Activated B cell treated with CpG ODN at 0.5 μM for 24 hours (primary cell): ENCODE measurements at regions not wholly inside any gene's neighbourhood (a gene's known extent, or its start where the extent isn't known, plus 50 kb on each side); places are given as distances from the start of the nearest gene placed in this dataset.
"Not testable (repeated sequence)": the region's sequence is repeated elsewhere in the genome, so short reads cannot be mapped to it uniquely, and the experiment has no call there.

Experiments
- ATAC-seq: fragments of 200-7000 bp; cut with Tn5 transposase; one replicate; pipeline ENCODE4 v1.10.0; 2021; ENCODE audit warnings: low read depth, mild to moderate bottlenecking, moderate library complexity
- CTCF ChIA-PET: fragments of 350-600 bp; sonication (Branson Sonifier 250); formaldehyde crosslinking; loops from one replicate; lab custom pipeline; 2021; ENCODE audit warnings: antibody characterized with exemption; lab: Charles Lee
- POLR2A ChIA-PET: fragments of 350-600 bp; sonication (Branson Sonifier 250); formaldehyde crosslinking; loops from one replicate; lab custom pipeline; 2021; ENCODE audit warnings: antibody characterized with exemption; lab: Charles Lee
- DNase-seq: peaks from one replicate; pipeline ENCODE4 v3.0.0; 2022
- H3K27ac Mint-ChIP-seq: one replicate; pipeline ENCODE4 v1.8.0; 2020; ENCODE audit warnings: mixed read lengths
- H3K27me3 Mint-ChIP-seq: one replicate; pipeline ENCODE4 v1.8.0; 2021; ENCODE audit warnings: mixed read lengths
- H3K36me3 Mint-ChIP-seq: one replicate; pipeline ENCODE4 v1.8.0; 2021; ENCODE audit warnings: low read depth, mixed read lengths
- H3K4me1 Mint-ChIP-seq: one replicate; pipeline ENCODE4 v1.8.0; 2021; ENCODE audit warnings: mixed read lengths
- H3K4me3 Mint-ChIP-seq: one replicate; pipeline ENCODE4 v1.8.0; 2020; ENCODE audit warnings: mild to moderate bottlenecking, mixed read lengths
- H3K9me3 Mint-ChIP-seq: one replicate; pipeline ENCODE4 v1.8.0; 2020; ENCODE audit warnings: mixed read lengths
- intact Hi-C: fragments of 100-400 bp; cut with micrococcal nuclease; formaldehyde crosslinking; loops from one replicate; pipeline ENCODE4 v1.15.1; 2024
- TF ChIP-seq, protein P1 (sequence below): fragments of 200-600 bp; IDR thresholded peaks from one replicate; pipeline ENCODE4 v1.8.0; 2022; ENCODE audit warnings: antibody characterized with exemption, mild to moderate bottlenecking

DNA sequence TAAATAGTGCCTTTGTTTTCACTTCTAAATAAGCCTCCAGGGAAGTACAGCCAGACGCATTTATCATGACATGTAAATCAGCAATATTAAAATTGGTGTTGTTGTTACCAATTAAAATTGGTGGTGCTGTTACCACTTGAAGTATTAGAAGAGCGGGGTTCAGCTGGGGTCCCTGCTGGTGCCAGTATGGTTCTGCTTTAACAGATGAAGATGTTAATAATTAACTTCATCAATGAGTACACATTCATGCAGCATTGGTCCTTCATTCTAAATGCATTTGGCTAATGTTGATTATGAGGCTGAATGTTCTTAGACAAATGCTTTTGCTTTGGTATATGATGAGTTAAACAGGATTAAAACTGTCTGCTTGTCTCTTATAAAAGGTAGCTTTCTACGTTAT is 67.6 kb upstream of the TMC1 start:
- ATAC-seq: no peak
- Mint-ChIP-seq H3K4me1 (no peaks in the 10 kb centered on the region), H3K27ac (no peak overlapping the region), H3K4me3 (no peak overlapping the region), H3K9me3 (no peaks in the 10 kb centered on the region), H3K27me3 (no peaks in the 10 kb centered on the region), H3K36me3 (no peaks in the 10 kb centered on the region)
- POLR2A ChIA-PET: no interaction called here
- TF ChIP-seq, protein P1, sequence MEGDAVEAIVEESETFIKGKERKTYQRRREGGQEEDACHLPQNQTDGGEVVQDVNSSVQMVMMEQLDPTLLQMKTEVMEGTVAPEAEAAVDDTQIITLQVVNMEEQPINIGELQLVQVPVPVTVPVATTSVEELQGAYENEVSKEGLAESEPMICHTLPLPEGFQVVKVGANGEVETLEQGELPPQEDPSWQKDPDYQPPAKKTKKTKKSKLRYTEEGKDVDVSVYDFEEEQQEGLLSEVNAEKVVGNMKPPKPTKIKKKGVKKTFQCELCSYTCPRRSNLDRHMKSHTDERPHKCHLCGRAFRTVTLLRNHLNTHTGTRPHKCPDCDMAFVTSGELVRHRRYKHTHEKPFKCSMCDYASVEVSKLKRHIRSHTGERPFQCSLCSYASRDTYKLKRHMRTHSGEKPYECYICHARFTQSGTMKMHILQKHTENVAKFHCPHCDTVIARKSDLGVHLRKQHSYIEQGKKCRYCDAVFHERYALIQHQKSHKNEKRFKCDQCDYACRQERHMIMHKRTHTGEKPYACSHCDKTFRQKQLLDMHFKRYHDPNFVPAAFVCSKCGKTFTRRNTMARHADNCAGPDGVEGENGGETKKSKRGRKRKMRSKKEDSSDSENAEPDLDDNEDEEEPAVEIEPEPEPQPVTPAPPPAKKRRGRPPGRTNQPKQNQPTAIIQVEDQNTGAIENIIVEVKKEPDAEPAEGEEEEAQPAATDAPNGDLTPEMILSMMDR: no peak
- intact Hi-C loops: no loop called here
- no peak for DNase-seq
- CTCF ChIA-PET: no interaction called here

DNA sequence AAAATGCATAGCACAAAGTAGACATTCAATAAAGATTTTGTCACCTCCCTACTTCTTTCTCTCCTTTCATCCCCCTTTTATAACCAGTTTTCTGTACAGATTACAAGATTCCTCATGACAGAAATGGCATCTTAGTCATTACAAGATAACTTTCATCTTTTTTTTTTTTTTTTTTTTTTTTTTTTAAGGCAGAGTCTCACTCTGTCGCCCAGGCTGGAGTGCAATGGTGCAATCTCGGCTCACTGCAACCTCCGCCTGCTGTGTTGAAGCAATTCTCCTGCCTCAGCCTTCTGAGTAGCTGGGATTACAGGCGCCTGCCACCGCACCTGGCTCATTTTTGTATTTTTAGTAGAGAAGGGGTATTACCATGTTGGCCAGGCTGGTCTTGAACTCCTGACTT is 75.2 kb upstream of the TMC1 start:
- H3K9me3 Mint-ChIP-seq, ATAC-seq, DNase-seq, H3K4me3 Mint-ChIP-seq, H3K27ac Mint-ChIP-seq, H3K27me3 Mint-ChIP-seq, H3K36me3 Mint-ChIP-seq: not testable (repeated sequence)
- ChIA-PET POLR2A (interaction anchor here (2.9 kb wide), 1 partner anchor 81 kb away, joined by 8 read pairs; the partner anchor contains the start of gene ZFAND5), CTCF (interaction anchor here (1.2 kb wide), 1 partner anchor 168 kb away, joined by 3 read pairs; no protein-coding TSS in a partner anchor)
- H3K4me1 Mint-ChIP-seq: peaks cover 35% of the 10 kb centered on the region
- intact Hi-C loops: loop anchor here (10.0 kb wide), 1 partner anchor 651 kb away; no protein-coding TSS in a partner anchor

DNA sequence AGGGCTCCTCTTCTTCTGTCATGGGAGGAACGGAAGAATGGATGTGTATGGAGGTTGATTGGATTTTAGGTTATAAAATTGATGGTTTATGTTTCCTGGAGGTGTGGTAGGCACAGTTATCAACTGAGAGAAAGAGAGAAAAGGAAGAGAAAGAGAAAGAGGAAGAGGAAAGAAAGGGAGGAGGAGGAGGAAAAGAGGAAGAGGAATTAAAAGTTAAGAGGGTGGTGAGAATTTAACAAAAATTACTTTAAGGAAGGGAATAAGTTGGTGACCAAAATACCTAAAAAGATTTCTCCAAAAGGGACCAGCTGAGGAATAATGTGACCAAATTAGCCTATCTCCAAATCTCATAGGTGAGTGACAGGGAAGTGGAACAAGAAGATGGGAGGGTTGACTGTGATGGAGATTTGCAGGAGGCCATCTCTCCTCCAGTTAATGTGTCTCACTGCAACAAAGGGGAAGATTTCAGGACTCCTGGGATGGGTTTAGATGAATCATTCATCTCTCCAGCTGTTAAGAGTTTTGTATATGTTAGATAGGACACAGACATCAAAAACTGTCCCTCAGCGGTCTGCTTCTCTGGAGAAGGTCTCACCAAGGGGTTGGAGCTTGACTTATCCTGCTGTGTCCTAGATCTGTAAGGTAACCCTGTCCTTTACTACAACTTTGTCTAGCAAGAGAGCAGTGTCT is 76.0 kb upstream of the TMC1 start:
- peak overlapping the region; percentile 6 for H3K27ac Mint-ChIP-seq

DNA sequence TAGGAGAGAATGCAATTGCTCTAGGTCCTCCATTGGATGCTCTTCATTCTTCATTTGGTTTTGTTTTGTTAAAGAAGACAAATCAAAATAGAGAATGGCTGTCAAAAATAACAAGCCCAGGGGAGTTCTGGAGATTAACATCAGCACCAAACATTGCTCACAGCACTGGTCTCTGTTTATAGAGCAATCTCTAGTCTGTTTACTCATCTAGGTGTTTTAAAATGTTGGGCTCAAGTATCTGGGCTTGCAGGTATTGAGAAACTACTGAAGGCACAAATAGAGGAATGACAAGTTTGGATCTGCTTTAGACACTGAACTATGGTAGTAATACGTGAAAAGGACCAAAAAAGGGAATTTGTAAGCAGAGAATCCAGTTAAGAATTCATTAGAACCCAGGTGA is 77.0 kb upstream of the TMC1 start:
- H3K4me1 Mint-ChIP-seq: peaks cover 37% of the 10 kb centered on the region
- TF ChIP-seq, protein P1: no peak
- H3K4me3 Mint-ChIP-seq: no peak overlapping the region
- ATAC-seq (no peak), DNase-seq (no peak)
- intact Hi-C loops: loop anchor here (1.0 to 10.0 kb wide), 8 partner anchors 33 to 650 kb away; partner anchors contain the start of gene ZFAND5
- H3K27ac Mint-ChIP-seq: peak overlapping the region; percentile 91
- H3K9me3 Mint-ChIP-seq: no peaks in the 10 kb centered on the region
- POLR2A ChIA-PET: interaction anchor here (1.1 to 2.9 kb wide), 6 partner anchors 30 to 139 kb away, joined by 3 to 41 read pairs (median 6); partner anchors contain the start of gene ZFAND5
- no peaks in the 10 kb centered on the region for H3K27me3 Mint-ChIP-seq
- no peaks in the 10 kb centered on the region for H3K36me3 Mint-ChIP-seq
- CTCF ChIA-PET: interaction anchor here (1.4 to 1.6 kb wide), 2 partner anchors 79 to 163 kb away, joined by 3 to 6 read pairs; partner anchors contain the start of gene ZFAND5

More for the DNA sequence above, 76.0 kb upstream of the TMC1 start:
- intact Hi-C loops: loop anchor here (10.0 kb wide), 1 partner anchor 651 kb away; no protein-coding TSS in a partner anchor
- H3K4me1 Mint-ChIP-seq: peaks cover 37% of the 10 kb centered on the region
- CTCF ChIA-PET: interaction anchor here (1.2 to 1.4 kb wide), 2 partner anchors 164 to 167 kb away, joined by 3 read pairs; no protein-coding TSS in a partner anchor
- H3K36me3 Mint-ChIP-seq: no peaks in the 10 kb centered on the region
- TF ChIP-seq, protein P1: no peak
- H3K27me3 Mint-ChIP-seq: no peaks in the 10 kb centered on the region
- H3K9me3 Mint-ChIP-seq: no peaks in the 10 kb centered on the region
- H3K4me3 Mint-ChIP-seq: no peak overlapping the region
- ATAC-seq (no peak), DNase-seq (no peak)
- POLR2A ChIA-PET: interaction anchor here (2.9 kb wide), 1 partner anchor 80 kb away, joined by 8 read pairs; the partner anchor contains the start of gene ZFAND5

DNA sequence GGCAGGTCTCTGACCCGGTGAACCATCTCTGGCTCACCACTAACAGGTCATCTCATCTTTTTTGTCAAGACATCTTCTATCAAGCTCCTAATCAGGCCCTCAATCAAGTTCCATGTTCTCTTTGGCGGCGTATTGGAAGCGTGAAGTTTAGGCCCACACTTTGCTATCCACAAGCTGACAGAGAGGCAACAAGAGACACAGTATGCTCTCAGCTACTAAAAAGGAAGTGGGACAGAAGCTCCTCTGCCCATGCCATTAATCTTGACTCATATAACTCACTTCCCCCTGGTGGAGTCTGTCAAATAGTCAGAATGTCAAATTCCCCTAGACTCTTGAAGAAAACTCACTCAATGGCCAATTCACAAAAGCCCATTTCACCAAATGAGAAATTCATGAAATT is 77.6 kb upstream of the TMC1 start:
- POLR2A ChIA-PET: interaction anchor here (0.7 to 2.0 kb wide), 6 partner anchors 15 to 138 kb away, joined by 3 to 41 read pairs (median 4); partner anchors contain the start of gene ZFAND5
- Mint-ChIP-seq H3K27ac (peak overlapping the region; percentile 91), H3K9me3 (no peaks in the 10 kb centered on the region), H3K36me3 (no peaks in the 10 kb centered on the region), H3K4me3 (peak overlapping the region; percentile 59), H3K4me1 (peaks cover 37% of the 10 kb centered on the region), H3K27me3 (no peaks in the 10 kb centered on the region)
- ATAC-seq: peak; percentile 91
- TF ChIP-seq, protein P1: no peak
- CTCF ChIA-PET: interaction anchor here (1.0 to 1.6 kb wide), 2 partner anchors 78 to 163 kb away, joined by 5 to 6 read pairs; partner anchors contain the start of gene ZFAND5
- intact Hi-C loops: loop anchor here (1.0 to 10.0 kb wide), 8 partner anchors 33 to 649 kb away; partner anchors contain the start of gene ZFAND5
- no peak for DNase-seq
